ENCODE measurements at regions not wholly inside any gene's neighbourhood (a gene's known extent, or its start where the extent isn't known, plus 50 kb on each side); places are given as distances from the start of the nearest gene placed in this dataset.

GRCh38 chr2:238706673-238707072, 141.2 kb upstream of the TWIST2 start:
- H3K4me1 ChIP-seq (ENCODE audit: insufficient read depth, poor library complexity, severe bottlenecking), result no peaks in the 10 kb centered on the region
- H3K36me3 ChIP-seq (ENCODE audit: low read depth), result no peaks in the 10 kb centered on the region
- no peaks in the 10 kb centered on the region for H3K27me3 ChIP-seq (ENCODE audit: insufficient read depth, poor library complexity, severe bottlenecking)
- no peak for DNase-seq (ENCODE audit: low spot score)
- TF ChIP-seq CTCF (IDR thresholded peaks at IDR 0.05; ENCODE audit: poor library complexity, severe bottlenecking), result peak; percentile 39
- no peak overlapping the region for H3K27ac ChIP-seq (ENCODE audit: poor library complexity, severe bottlenecking)
- H3K9me3 ChIP-seq (ENCODE audit: severe bottlenecking), result no peaks in the 10 kb centered on the region
- no peak for ATAC-seq (ENCODE audit: low read depth)
- no peak overlapping the region for H3K4me3 ChIP-seq (ENCODE audit: severe bottlenecking)

- H3K9me3 ChIP-seq (ENCODE audit: severe bottlenecking), result no peaks in the 10 kb centered on the region
- H3K4me1 ChIP-seq (ENCODE audit: insufficient read depth, poor library complexity, severe bottlenecking), result no peaks in the 10 kb centered on the region
- H3K4me3 ChIP-seq (ENCODE audit: severe bottlenecking), result no peak overlapping the region
- no peak for TF ChIP-seq CTCF (IDR thresholded peaks at IDR 0.05; ENCODE audit: poor library complexity, severe bottlenecking)
- H3K27ac ChIP-seq (ENCODE audit: poor library complexity, severe bottlenecking), result no peak overlapping the region
- H3K36me3 ChIP-seq (ENCODE audit: low read depth), result no peaks in the 10 kb centered on the region
- DNase-seq (ENCODE audit: low spot score), result no peak
- no peaks in the 10 kb centered on the region for H3K27me3 ChIP-seq (ENCODE audit: insufficient read depth, poor library complexity, severe bottlenecking)
- no peak for ATAC-seq (ENCODE audit: low read depth)
These were observed 138.4 kb upstream of the TWIST2 start for GRCh38 chr2:238709325-238710025.

GRCh38 chr2:238710032-238710735, 137.7 kb upstream of the TWIST2 start:
- no peak for TF ChIP-seq CTCF (IDR thresholded peaks at IDR 0.05; ENCODE audit: poor library complexity, severe bottlenecking)
- no peaks in the 10 kb centered on the region for H3K36me3 ChIP-seq (ENCODE audit: low read depth)
- no peaks in the 10 kb centered on the region for H3K9me3 ChIP-seq (ENCODE audit: severe bottlenecking)
- no peak for DNase-seq (ENCODE audit: low spot score)
- no peaks in the 10 kb centered on the region for H3K4me1 ChIP-seq (ENCODE audit: insufficient read depth, poor library complexity, severe bottlenecking)
- H3K27me3 ChIP-seq (ENCODE audit: insufficient read depth, poor library complexity, severe bottlenecking), result no peaks in the 10 kb centered on the region
- no peak overlapping the region for H3K4me3 ChIP-seq (ENCODE audit: severe bottlenecking)
- no peak for ATAC-seq (ENCODE audit: low read depth)
- H3K27ac ChIP-seq (ENCODE audit: poor library complexity, severe bottlenecking), result no peak overlapping the region

- Histone ChIP-seq H3K36me3 (ENCODE audit: low read depth) (no peaks in the 10 kb centered on the region), H3K9me3 (ENCODE audit: severe bottlenecking) (no peaks in the 10 kb centered on the region), H3K4me1 (ENCODE audit: insufficient read depth, poor library complexity, severe bottlenecking) (no peaks in the 10 kb centered on the region), H3K27me3 (ENCODE audit: insufficient read depth, poor library complexity, severe bottlenecking) (no peaks in the 10 kb centered on the region), H3K4me3 (ENCODE audit: severe bottlenecking) (no peak overlapping the region), H3K27ac (ENCODE audit: poor library complexity, severe bottlenecking) (no peak overlapping the region)
- TF ChIP-seq CTCF (IDR thresholded peaks at IDR 0.05; ENCODE audit: poor library complexity, severe bottlenecking), result no peak
- ATAC-seq (ENCODE audit: low read depth), result no peak
- DNase-seq (ENCODE audit: low spot score), result no peak
These were observed 137.1 kb upstream of the TWIST2 start for GRCh38 chr2:238710787-238711186.

- Histone ChIP-seq H3K27me3 (ENCODE audit: insufficient read depth, poor library complexity, severe bottlenecking) (no peaks in the 10 kb centered on the region), H3K4me3 (ENCODE audit: severe bottlenecking) (no peak overlapping the region), H3K4me1 (ENCODE audit: insufficient read depth, poor library complexity, severe bottlenecking) (no peaks in the 10 kb centered on the region), H3K36me3 (ENCODE audit: low read depth) (no peaks in the 10 kb centered on the region), H3K9me3 (ENCODE audit: severe bottlenecking) (no peaks in the 10 kb centered on the region), H3K27ac (ENCODE audit: poor library complexity, severe bottlenecking) (no peak overlapping the region)
- no peak for DNase-seq (ENCODE audit: low spot score)
- ATAC-seq (ENCODE audit: low read depth), result no peak
- no peak for TF ChIP-seq CTCF (IDR thresholded peaks at IDR 0.05; ENCODE audit: poor library complexity, severe bottlenecking)
These were observed 136.5 kb upstream of the TWIST2 start for GRCh38 chr2:238711346-238711745.

All from RWPE2 (cell line).